ENCODE measurements at regions not wholly inside any gene's neighbourhood (a gene's known extent, or its start where the extent isn't known, plus 50 kb on each side); places are given as distances from the start of the nearest gene placed in this dataset.

GRCh38 chr13:103386341-103386740, 320.1 kb upstream of the SLC10A2 start (continued):
- TF ChIP-seq TCF12 (IDR thresholded peaks at IDR 0.05; ENCODE audit: low read depth, low read length): no peak

- Histone ChIP-seq H2AK5ac (ENCODE audit: low read depth, low read length) (no peak overlapping the region), H2BK12ac (ENCODE audit: low read depth, low read length) (no peak overlapping the region), H4K5ac (ENCODE audit: insufficient read length, low read depth, low read length) (no peak overlapping the region), H3K4me2 (ENCODE audit: insufficient read depth in 1 of 2, low read depth in 2 of 2, low read length in 2 of 2) (no peak overlapping the region), H3K4ac (replicated peaks; ENCODE audit: insufficient read length, low read depth, low read length) (no peak overlapping the region), H3K4me1 (replicated peaks in 1 of 4; ENCODE audit: control insufficient read depth in 3 of 4, insufficient read depth in 4 of 4, low read length in 3 of 4) (no peaks in the 10 kb centered on the region), H4K91ac (replicated peaks; ENCODE audit: insufficient read length, low read length) (no peak overlapping the region), H3K79me2 (ENCODE audit: control insufficient read depth in 1 of 2, insufficient read depth in 2 of 2, low read length in 2 of 2) (no peaks in the 10 kb centered on the region), H4K8ac (ENCODE audit: extremely low read depth, insufficient read depth, low read length) (no peak overlapping the region), H2BK5ac (ENCODE audit: low read depth, low read length) (no peak overlapping the region), H2BK15ac (ENCODE audit: low read length) (no peak overlapping the region), H3K18ac (ENCODE audit: extremely low read depth, low read length) (no peak overlapping the region), H3K56ac (replicated peaks; ENCODE audit: insufficient read length, low read depth, low read length) (no peak overlapping the region), H2AFZ (ENCODE audit: low read length) (no peak overlapping the region), H2BK20ac (ENCODE audit: low read length) (no peak overlapping the region), H3K14ac (ENCODE audit: insufficient read length) (no peak overlapping the region), H3K23ac (ENCODE audit: insufficient read length) (no peak overlapping the region), H3K27ac (ENCODE audit: low read depth, low read length) (no peak overlapping the region), H3K79me1 (ENCODE audit: low read depth, low read length) (no peaks in the 10 kb centered on the region), H3K4me3 (ENCODE audit: extremely low read depth in 1 of 4, insufficient read depth in 2 of 4, low read depth in 3 of 4, low read length in 4 of 4) (no peak overlapping the region), H3K9ac (replicated peaks in 1 of 4; ENCODE audit: extremely low read depth in 1 of 4, low read depth in 3 of 4, low read length in 3 of 4) (no peak overlapping the region), H3K36me3 (ENCODE audit: control insufficient read depth in 2 of 4, insufficient read depth in 4 of 4, low read length in 3 of 4) (no peaks in the 10 kb centered on the region), H4K20me1 (replicated peaks in 1 of 2; ENCODE audit: control insufficient read depth in 1 of 2, insufficient read depth in 2 of 2, low read length in 2 of 2) (no peaks in the 10 kb centered on the region), H2BK120ac (replicated peaks; ENCODE audit: low read depth, low read length) (no peak overlapping the region), H3K27me3 (replicated peaks in 1 of 4; ENCODE audit: control insufficient read depth in 3 of 4, extremely low read depth in 1 of 4, insufficient read depth in 3 of 4, low read length in 3 of 4) (no peaks in the 10 kb centered on the region), H3K9me3 (ENCODE audit: insufficient read depth in 2 of 2, low read depth in 1 of 2, low read length in 1 of 2) (no peaks in the 10 kb centered on the region), H3K23me2 (ENCODE audit: low read depth, low read length) (no peaks in the 10 kb centered on the region)
- TF ChIP-seq ATF2 (IDR thresholded peaks at IDR 0.05; ENCODE audit: low read length): no peak
- TF ChIP-seq RFX5 (IDR thresholded peaks at IDR 0.05; ENCODE audit: borderline replicate concordance, low read depth, low read length): no peak
- TF ChIP-seq EGR1 (IDR thresholded peaks at IDR 0.05; ENCODE audit: borderline replicate concordance, low read depth, low read length): no peak
- no peak for TF ChIP-seq FOSL1 (IDR thresholded peaks at IDR 0.05; ENCODE audit: insufficient read depth, low read depth, low read length)
- TF ChIP-seq POLR2AphosphoS5 (IDR thresholded peaks at IDR 0.05; ENCODE audit: low read depth, low read length): no peak
- TF ChIP-seq CBX5 (IDR thresholded peaks at IDR 0.05; ENCODE audit: low read depth, low read length): no peak
- TF ChIP-seq EP300 (IDR thresholded peaks at IDR 0.05; ENCODE audit: borderline replicate concordance in 1 of 2, low read depth in 2 of 2, low read length in 2 of 2): no peak
- DNase-seq (ENCODE audit: low read depth in 1 of 2, low spot score in 2 of 2) (no peak), FAIRE-seq (no peak)
- ChIA-PET POLR2A (ENCODE audit: partially characterized antibody) (no interaction called here), CTCF (ENCODE audit: partially characterized antibody) (no interaction called here)
- 92% methylated on average over 4 of the region's 4 CpGs; no CpG with 5 or more reads in 1 of the 2 experiments for WGBS, 2 experiments (ENCODE audit: extremely low coverage in 1 of 2, insufficient coverage in 1 of 2, insufficient read length in 1 of 2, insufficient replicate concordance in 2 of 2, low coverage in 1 of 2, low lambda C conversion rate in 2 of 2, missing lambda C conversion rate in 1 of 2)
Observed at GRCh38 chr13:103373916-103374315, 307.7 kb upstream of the SLC10A2 start.
